ENCODE measurements at regions not wholly inside any gene's neighbourhood (a gene's known extent, or its start where the extent isn't known, plus 50 kb on each side); places are given as distances from the start of the nearest gene placed in this dataset.

GRCh38 chr13:47298506-47298905 lies 401.7 kb upstream of the HTR2A start:
- TF ChIP-seq CTCF (IDR thresholded peaks at IDR 0.05) (no peak), POLR2A (IDR thresholded peaks at IDR 0.05) (no peak)
- Histone ChIP-seq H3K4me3 (no peak overlapping the region), H3K36me3 (no peaks in the 10 kb centered on the region), H3K27ac (no peak overlapping the region), H3K4me1 (no peaks in the 10 kb centered on the region), H3K9me3 (no peaks in the 10 kb centered on the region), H3K27me3 (no peaks in the 10 kb centered on the region)
- no peak for DNase-seq
- WGBS, 2 donors, result 39 to 59% methylated on average over 2 of the region's 2 CpGs
- intact Hi-C loops (cut with DNase I), result no loop called here

DNA sequence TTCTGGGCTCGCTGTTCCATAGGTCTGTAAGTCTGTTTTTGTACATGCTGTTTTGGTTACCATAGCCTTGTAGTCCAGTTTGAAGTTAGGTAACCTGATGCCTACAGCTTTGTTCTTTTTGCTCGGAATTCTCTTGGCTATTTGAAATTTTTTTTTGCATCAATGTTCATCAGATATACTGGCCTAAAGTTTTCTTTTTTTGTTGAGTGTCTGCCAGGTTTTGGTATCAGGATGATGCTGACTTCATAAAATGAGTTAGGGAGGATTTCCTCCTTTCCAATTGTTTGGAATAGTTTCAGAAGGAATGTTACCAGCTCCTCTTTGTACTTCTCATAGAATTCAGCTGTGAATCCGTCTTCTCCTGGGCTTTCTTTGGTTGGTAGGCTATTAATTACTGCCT lies 397.8 kb upstream of the HTR2A start:
- Histone ChIP-seq H3K27ac (no peak overlapping the region), H3K36me3 (no peaks in the 10 kb centered on the region), H3K4me3 (no peak overlapping the region), H3K4me1 (no peaks in the 10 kb centered on the region), H3K27me3 (no peaks in the 10 kb centered on the region), H3K9me3 (no peaks in the 10 kb centered on the region)
- 50 to 51% methylated on average over 3 of the region's 3 CpGs for WGBS, 2 donors
- no peak for DNase-seq
- TF ChIP-seq CTCF (IDR thresholded peaks at IDR 0.05) (no peak), POLR2A (IDR thresholded peaks at IDR 0.05) (no peak)
- intact Hi-C loops (cut with DNase I), result no loop called here

DNA sequence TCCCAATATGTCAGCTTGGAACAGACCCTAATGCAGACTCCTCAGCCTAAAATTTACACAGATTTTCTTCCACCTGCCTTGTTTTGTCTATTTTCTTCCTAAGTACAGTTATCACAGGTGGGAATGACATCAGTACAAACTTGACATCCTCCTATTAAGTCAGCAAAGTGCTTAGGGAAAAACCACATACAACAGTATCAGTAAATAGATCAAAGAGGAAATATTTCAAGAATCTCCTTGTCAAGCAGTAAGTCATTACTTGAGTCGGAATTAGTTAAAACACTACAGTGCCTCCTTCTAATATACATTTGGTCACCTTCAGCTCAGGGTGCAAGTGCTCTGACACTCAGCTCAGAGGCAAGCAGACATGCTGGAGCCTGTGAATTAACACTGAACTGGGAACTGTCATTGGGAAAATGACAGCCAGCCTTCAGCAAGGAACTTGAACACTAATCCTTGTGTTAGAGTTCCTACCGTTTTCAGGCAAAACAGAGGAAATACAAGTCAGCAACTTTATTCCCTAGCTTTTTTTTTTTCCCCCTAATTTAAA lies 394.3 kb upstream of the HTR2A start:
- intact Hi-C loops (cut with DNase I), result no loop called here
- WGBS, 2 donors, result 17 to 33% methylated on average over 2 of the region's 2 CpGs
- no peaks in the 10 kb centered on the region for H3K9me3 ChIP-seq
- no peak overlapping the region for H3K4me3 ChIP-seq
- H3K27ac ChIP-seq, result no peak overlapping the region
- TF ChIP-seq POLR2A (IDR thresholded peaks at IDR 0.05), result no peak
- no peak for TF ChIP-seq CTCF (IDR thresholded peaks at IDR 0.05)
- DNase-seq, result no peak
- H3K27me3 ChIP-seq, result no peaks in the 10 kb centered on the region
- H3K36me3 ChIP-seq, result no peaks in the 10 kb centered on the region
- H3K4me1 ChIP-seq, result no peaks in the 10 kb centered on the region

GRCh38 chr13:47289567-47289966 lies 392.7 kb upstream of the HTR2A start:
- intact Hi-C loops (cut with DNase I), result no loop called here
- no peak overlapping the region for H3K4me3 ChIP-seq
- H3K9me3 ChIP-seq, result no peaks in the 10 kb centered on the region
- H3K27ac ChIP-seq, result no peak overlapping the region
- TF ChIP-seq POLR2A (IDR thresholded peaks at IDR 0.05) (no peak), CTCF (IDR thresholded peaks at IDR 0.05) (no peak)
- H3K4me1 ChIP-seq, result no peaks in the 10 kb centered on the region
- H3K27me3 ChIP-seq, result no peaks in the 10 kb centered on the region
- WGBS, 2 donors, result 36 to 63% methylated on average over 1 of the region's 1 CpG
- H3K36me3 ChIP-seq, result no peaks in the 10 kb centered on the region
- no peak for DNase-seq

DNA sequence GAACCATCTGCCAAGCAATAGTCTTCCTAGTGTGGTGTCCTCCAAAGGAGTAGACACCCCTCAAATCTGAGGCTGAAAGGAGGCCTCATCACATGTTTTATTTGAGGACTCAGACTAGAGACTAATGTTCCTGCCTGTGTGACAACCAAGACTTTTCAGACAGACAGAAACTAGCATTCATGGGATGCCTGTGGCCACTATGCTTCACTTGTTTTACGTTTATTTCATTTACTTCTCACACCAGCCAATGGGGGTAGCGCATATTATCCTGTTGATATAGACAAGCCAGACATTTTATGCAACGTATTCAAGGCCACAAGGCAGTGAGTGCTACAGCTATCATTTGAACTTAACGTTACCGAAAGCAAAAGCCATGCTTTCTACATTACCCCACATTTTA lies 391.7 kb upstream of the HTR2A start:
- no peak overlapping the region for H3K4me3 ChIP-seq
- DNase-seq, result no peak
- TF ChIP-seq POLR2A (IDR thresholded peaks at IDR 0.05) (no peak), CTCF (IDR thresholded peaks at IDR 0.05) (no peak)
- intact Hi-C loops (cut with DNase I), result no loop called here
- no peak overlapping the region for H3K27ac ChIP-seq
- H3K27me3 ChIP-seq, result no peaks in the 10 kb centered on the region
- H3K4me1 ChIP-seq, result no peaks in the 10 kb centered on the region
- no peaks in the 10 kb centered on the region for H3K9me3 ChIP-seq
- 76 to 84% methylated on average over 5 of the region's 5 CpGs for whole genome bisulfite sequencing, 2 donors
- H3K36me3 ChIP-seq, result no peaks in the 10 kb centered on the region
